ENCODE measurements at regions not wholly inside any gene's neighbourhood (a gene's known extent, or its start where the extent isn't known, plus 50 kb on each side); places are given as distances from the start of the nearest gene placed in this dataset.

DNA sequence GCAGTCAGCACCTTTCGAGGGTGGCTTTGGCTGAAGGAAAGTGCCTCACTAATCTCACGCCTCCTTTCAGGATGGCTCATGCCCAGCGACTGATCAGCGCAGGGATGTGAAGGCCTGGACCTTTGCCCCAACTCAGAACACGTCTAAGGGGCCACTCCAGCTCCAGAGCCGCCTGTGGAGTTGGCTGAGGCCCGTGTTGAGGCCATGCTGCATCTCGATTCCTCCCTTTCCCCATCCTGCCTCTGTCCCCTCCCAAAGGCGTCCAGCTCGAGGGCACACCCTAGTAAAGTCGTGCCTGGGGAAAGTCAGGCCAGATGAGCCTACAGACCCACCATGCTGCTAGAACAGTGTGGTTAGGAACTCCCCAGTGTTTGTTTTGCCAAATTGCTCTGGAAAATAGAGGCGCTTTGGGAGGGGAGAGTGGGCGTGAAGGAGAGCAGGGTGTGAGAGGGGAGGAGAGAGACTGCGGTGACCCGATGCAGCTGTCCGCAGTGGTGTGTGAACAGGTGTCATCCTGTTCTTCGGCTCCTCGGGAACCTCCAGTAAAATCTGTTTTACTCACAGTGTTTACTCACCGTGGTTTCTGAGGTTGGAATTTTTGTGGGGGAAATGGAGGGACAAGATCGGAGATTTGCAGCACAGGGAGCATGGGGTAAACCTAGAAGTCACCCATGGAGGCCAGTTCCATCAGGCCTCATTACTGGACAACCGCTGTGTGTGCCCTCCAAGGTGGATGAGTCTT, 85.0 kb upstream of the PMEPA1 start:
- DNase-seq: no peak

DNA sequence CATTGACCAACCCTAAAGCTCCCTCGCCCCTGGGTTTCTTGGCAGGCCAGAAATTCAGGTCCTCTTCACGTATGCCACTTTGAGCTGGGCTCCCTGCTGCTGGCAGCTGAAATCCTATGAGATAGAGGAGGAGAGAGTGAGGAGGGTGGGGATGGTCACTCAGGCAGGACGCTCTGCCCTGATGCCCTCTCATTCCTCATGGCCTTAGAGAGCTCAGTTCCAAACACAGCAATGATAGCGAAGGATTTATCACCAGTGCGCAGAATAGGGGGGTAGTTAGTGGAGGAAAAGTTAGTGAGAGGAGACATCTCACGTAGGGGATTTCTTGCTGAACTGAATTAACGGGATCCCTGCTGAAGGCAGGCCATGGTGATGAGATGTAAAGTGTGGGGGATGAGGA, 84.2 kb upstream of the PMEPA1 start:
- DNase-seq: no peak

DNA sequence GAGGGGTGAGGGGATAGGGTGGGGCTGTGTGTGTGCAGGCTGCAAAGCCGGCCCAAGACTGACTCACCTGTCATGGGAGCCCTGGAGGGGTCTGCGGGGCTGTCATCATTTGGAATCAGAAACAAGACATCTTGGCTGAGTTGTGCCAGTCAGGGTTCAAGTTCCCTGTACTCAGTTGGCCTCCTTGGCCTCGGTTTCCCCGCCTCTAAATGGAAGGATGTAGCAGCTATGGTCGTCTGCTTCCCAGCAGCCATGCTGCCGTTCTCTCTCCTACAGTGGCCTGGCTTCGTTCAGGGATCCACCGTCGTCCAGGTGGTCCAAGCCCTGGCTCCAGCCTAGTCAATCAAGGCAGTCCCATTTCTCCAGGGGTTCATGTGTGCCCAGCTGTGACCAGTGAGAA, 83.6 kb upstream of the PMEPA1 start:
- DNase-seq: no peak

DNA sequence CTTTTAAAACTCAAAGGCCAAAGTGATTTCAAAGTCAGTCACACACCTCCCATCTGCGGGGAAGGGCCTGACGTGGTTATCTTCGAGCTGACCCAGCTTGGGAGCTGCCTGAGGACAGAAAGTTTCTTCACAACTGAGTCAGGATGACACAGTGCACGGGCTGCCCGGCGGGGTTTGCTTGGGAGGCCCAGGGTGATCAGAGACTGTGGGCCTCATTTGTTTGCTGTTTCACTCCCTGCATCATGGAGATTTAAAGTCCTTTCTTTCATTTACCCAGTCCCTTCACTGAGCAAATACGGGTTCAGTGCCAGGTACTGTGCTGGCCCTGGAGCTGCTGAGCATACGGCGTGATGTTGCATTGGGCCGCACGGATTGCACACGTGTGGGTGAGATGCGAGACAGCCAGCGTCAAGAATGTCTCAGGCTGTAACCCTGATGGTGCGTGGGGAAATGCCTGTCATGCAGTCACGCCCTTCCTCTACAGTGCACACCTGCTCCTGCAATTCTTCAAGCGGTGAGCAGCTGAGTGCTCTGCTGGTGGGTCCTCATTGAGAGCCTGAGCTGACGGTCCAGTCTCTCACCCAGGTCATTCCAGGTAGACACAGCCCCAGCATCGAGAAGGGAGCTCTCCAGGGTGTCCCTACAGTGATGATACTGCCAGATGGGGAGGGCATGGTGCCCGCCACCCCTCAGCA, 82.7 kb upstream of the PMEPA1 start:
- no peak for DNase-seq

DNA sequence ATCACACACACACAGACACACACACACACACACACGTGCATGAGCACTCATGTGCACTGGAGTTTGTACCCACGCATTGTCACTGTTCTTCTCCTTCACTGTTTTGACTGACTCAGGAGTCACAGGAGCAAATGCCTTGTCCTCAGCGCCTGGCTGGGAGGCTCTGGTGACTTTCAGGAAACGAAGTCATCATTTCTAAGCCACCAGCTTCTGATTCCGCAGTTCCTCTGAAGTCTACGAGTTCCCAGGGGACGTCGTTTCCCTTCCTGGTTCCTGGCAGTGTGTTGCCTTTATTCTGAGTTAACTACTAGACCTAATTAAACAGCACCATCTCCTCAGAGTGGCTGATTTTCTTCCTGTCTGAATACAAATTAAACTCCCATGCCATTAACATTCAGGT, 82.2 kb upstream of the PMEPA1 start:
- DNase-seq: no peak

DNA sequence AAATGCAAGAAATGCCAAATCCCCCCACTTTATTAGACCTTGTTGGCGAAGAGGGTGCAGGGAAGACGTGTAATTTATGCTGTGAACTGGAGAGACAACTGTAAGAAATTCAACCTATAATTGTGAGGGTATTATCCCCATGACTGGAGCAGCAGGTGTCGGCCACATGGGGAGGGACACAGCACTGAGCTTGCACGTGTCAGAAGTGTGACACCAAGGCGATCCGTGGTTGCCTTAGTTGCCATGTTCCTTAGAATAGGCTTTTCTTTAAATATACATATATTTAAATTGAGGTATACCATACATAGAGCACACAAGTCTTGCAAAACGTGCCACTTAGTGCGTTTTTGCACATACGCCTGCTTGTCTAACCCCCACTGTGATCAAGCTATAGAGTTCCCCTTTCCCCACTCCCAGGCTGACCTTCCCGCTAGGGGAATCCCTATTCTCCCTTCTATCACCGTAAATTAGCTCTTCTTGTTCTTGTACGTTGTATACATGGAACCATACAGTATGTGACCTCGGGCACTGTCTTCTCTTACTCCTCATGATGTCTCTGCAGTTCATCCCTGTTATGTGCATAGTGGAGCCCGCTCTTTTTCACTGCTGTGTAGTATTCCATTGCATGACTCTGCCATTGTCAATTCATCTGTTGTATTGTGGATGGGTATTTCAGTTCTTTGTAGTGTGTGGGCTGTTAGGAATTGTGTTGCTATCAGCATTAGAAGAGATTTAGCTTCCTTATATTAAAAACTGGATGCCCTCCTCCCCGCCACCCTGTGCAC, 81.6 kb upstream of the PMEPA1 start:
- DNase-seq: no peak

DNA sequence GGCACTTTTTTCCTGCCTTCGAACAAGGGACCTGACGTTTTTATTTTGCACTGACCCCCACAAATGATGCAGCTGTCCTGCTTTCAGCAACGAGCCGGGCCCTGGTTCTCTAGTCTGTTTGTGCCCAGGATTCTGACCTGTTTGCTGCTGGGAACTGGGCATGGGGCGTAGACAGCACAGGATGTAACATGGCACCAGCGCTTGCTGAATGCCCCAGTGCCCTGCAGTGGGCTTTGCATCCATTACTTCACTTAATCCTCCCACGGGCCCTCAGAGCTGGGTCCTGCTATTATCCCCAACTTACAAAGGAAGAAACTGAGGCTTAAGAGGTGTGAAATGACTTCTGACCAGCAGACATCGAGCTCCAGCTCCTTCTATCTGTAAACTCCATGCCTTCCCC, 80.4 kb upstream of the PMEPA1 start:
- DNase-seq: no peak

DNA sequence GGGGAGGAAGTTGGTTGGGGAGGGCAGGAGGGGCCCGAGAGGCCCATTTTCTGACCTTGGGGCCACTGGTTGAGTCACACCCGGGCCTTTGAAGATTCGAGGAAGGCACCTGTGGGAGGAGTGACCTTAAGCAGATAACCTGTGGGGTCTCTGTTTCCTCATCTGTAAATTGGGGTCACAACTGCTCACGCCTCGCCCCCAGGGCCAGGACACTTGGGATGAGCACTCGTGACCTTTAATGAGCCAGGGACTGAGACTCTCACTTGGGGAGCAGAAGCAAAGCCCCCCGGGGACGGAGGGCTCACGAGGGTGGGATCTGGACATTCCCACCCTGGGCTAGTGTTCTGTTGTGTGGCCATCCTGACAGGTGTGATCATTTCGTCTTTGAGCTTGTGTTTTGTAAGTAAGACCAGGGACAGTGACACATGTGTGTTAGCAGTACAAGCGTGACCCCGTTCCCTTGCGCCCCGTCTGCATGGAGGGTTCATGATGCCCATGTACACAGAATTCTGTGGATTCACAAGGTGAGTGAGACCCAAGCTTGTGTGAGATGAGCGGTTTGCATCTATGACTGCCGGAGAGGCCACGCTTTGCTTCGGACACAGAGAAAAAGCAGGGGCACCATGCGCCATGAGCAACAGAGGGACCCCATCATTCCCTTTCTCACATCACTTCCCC, 79.3 kb upstream of the PMEPA1 start:
- no peak for DNase-seq

DNA sequence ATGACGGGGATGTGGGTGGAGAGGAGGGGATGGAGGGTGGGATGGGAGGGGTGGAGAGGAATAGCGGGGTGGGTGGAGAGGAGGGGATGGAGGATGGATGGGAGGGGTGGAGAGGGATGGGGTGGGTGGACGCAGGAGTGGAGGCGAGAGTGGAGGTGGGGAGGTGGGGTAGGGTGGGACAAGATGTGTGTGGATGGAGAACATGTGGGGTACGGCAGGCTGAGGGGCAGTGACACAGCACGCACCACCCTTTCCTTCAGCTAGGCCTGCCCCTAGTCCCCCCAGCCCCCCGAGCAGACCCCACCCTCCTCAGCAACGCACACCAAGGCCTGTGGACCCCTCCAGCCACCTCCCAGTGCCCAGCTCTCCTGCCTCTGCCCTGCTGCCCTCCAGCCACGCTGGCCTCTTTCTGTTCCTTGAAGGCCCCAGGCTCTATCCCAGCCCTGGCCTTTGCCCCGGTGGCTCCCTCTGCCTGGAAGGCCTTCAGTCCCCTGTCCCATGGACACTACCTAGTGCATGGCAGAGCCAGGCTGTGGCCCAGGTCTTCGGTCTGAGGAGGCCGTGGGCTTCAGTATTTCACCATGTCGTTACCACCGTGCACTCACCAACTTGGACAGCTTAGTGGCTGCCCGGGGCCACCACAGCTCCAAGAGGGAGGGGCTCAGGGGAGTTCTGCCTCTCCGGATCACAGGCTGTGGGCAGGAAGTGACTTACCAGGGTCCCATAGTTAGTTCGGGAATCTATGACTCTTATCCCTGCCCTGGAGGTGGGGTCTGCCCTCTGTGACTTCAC, 78.4 kb upstream of the PMEPA1 start:
- no peak for DNase-seq

DNA sequence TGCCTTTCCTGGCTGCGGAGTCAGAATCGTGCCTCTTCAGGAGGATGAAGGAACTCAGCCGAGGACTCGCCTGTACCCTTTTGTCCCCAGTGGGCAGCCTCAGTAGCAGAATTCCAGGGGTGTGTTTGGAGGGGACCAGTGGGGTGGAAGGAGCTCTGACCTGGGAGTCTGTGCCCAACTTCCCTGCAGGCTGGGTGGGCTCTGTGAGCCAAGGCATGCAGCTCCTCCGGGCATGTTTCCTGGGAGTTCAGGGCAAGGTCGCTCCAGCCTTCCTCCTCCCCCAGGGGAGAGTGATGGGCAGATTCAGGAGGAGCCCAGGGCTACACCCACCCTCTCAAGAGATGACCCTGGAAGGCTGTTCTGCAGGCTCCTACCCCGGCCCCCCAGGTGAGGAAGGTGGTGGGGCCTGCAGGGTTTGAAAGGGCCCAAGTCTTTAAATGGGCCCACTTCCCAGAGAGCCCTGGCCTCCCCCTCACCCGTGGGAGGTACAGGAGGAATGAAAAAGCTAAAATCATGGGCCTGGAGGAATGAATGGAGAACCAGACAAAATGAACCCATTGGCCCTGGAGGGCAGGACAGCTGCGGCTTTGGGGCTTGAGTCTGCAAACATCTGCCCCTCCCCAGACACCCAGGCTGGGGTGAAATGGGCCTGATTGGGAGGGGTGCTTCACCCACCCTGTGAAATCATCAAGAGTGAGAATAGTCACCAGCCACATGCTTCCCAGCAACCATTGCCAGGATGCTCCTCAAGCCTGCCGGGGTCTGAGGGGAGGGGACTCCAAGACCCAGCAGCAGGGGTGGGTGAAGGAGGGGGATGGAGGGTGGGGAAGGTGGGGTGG, 77.6 kb upstream of the PMEPA1 start:
- DNase-seq: no peak

DNA sequence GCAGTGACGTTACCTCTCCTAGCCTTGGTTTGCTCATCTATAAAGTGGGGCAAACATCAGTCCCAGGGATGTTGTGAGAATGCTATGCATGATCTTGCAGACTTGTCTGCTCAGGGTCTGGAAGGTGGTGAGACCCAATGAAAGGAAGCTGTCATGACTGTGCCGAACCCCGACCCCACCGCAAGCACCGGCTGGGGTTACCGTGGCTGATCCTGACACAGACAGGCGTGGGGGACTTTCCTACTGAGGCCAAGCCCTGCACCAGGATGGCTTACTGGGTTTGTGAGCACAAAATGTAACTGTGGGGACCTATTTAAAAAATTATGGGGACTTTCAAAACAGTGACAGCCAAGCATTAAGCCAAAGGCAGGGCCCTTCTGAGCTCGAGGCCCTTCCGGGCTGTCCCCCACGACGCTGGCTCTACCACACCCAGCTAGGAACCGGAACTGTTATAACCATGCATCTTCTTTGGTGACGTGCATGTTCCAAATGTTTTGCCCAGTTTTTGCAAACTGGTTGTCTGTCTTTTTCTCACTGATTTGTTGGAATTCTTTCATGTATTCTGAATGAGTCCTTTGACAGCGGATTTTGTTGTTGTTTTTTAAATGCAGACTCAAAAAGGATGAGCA, 76.6 kb upstream of the PMEPA1 start:
- no peak for DNase-seq

DNA sequence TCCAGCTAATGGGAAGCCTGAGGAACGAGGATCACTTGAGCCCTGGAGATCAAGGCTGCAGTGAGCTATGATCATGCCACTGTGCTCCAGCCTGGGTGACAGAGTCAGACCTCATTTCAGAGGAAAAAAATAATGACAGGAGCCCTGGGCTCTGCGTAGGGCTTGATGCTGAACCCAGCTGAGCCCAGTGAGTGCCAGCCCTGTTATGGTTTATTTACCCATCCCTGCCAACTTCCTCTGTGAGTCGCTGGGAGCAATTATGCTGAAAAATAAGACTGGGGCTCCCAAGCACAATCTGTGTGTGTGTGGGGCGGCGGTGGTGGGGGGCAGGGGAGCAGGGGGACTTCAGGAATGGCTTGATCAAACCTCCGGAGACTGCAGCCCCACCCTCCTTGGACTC, 75.9 kb upstream of the PMEPA1 start:
- no peak for DNase-seq

DNA sequence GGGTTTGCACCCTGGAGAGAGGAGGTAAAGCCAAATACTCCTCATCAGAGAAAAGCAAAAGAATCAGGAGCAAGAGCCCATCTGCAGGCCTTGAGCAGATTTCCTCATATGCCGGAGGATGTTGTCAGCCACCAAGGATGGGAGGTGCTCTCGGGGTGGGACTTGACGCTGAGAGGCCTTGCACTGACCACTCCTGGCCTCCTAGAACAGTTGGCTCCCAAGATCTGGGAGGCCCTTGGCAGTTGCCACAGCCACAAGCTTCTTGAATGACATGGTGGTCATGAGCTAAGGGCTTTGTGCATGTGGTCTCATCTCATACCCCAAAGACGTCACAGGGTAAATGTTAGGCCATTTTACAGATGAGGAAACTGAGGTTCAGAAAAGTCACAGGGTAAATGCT, 75.2 kb upstream of the PMEPA1 start:
- no peak for DNase-seq

DNA sequence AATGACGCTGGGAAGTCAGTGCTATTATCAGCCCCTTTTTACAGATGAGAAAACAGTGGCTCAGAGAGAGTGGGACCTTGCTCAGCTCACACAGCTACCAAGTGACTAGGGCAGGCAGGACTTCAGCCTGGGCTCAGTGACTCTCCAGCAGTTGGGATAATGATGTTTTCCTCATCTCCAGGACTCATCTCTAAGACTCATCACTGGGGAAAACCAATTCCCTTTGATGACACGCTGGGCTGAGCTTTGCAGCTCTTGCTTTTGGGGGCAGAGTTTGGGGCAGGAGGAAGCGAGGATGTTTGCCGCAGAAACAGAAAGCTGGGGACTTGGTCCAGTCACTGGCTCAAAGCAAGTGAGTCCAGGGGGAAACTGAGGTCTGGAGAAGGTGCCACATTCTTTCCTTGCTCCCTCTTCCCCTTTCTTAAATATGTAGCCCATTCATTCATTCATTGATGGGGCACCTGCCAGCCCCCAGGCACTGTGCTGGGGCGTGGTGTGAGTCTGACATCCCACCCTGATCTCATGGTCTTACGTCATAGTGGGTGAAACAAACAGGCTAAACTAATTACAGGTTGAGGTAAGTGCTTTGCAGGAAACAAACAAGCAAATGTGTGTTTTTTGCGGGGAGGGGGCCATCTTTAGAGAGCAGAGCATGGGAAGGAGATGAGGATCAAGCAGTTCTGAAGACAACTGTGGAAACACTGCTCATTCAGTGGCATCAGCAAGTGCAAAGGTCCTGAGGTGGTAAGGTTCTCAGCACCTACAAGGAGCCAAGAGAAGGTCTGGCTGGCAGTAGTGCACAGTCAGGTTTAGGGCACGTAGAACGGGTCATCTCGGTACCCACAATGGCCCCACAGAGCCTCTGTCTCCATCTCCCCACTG, 74.4 kb upstream of the PMEPA1 start:
- DNase-seq: no peak

DNA sequence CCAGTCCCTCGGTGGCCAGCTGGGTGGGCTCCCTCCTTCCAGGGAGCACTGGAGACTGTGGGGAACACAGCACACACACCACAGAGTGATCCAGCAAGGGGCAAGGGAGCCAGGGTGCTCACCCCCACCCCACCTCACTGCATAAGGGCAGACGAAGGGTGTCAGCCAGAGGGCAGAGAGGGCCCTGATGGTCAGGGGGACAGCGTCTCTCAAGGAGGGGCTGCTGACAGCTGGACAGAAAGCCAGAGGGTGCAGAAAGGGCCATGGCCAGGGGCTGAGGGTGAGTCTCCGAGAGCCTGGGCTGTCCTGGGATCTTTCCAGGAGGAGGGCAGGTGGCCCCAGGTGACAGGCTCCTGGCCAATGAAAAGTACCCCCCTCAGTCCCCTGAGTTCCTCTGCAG, 73.4 kb upstream of the PMEPA1 start:
- DNase-seq: no peak

DNA sequence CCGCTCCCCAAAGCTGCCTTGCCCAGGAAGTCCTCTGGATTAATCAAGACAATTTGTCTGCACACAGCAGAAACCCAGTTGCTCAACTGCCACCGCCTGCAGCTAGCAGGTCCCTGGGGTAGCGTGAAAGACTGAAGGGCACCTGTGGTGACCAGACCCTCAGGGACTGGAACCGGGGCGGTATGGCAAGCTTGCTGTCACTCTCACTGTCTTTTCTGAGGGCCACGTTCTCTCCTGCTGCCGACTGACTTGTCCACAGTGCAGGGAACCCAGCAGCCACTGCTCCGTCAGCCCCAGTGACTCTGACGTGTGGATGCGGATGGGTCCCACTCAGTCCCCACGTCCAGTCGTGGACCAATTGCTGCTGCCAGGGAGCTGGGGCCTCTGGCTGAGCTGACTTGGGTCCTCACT, 72.8 kb upstream of the PMEPA1 start:
- DNase-seq: no peak

DNA sequence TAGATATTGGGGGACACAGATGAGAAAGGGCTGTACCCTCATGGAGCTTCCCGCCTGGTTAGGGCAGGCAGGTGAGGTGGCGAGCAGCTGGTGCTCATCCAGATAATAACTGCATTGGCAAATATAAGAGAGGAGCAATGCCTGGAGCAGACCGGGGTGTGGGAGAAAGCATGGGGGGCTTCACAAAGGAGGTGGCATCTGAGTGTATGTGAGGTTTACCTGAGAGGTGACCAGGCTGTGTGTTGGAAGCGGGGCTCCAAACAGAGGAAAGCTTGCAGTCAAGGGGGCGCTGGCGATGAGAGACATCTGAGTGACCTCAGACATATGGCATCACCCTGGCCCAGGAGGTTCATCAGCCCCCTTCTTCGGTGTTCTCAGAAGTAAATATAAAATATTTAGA, 72.1 kb upstream of the PMEPA1 start:
- DNase-seq: no peak

DNA sequence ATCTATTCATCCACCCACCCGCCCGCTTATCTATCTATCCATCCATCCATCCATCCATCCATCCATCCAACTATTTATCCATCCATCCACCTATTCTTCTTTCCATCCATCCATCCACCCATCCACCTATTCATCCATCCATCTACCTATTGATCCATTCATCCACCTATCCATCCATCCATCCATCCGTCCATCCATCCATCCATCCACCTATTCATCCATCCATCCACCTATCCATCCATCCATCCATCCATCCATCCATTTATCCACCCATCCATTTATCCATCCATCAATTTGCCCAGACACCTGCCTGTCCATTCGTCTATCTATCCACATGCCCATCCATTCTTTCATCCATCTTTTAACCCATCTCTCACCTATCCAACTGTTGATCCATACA, 71.1 kb upstream of the PMEPA1 start:
- DNase-seq: no peak

DNA sequence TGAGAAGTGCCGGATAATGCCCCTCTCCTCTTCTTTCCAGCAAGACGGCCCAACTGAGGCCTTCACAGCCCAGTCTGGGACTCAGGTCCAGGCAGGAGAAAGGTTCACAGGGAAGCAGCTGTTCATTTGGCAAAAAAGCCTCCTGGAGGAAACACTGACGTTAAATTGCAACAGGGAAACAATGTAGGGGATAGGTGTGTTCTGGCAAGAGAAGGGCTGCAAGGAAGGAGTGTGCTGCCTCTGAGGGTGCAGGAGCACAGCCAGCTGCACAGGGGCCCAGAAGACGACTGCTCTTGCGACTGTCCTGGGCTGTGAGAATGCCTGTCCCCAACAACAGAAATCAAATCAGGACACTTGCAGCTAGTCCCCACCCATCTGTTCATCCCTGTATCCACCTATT, 70.6 kb upstream of the PMEPA1 start:
- no peak for DNase-seq

DNA sequence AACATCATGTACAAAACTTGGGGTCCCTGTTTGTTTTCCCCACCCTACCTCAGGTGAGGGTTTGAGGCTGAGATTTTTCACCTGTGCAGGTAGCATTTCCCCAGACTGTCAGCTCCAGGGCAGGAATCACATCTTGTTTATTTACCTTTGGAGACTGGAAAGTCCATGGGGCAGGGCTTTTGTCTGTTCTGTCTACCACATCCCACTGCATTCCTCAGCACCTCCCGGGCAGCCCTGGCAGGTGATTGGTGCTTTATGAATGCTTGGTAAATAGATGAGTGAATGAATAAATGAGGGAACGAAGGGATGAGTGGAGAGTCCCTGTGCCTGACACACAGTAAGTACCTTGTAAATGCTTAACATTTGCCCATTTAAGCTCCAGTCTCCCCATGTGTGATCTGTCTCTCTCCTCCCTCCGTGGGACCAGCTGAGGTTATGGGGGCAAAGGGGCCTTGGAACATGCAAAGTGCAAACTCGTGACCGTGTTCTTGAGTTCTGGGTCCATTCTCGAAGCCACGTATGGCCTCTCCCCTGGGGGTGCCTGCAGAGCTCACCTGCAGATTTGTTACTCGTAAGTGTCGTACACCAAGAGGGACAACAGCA, 69.7 kb upstream of the PMEPA1 start:
- DNase-seq: no peak

Measured in NCI-H2081 treated with DMSO at 0.1 percent for 48 hours (cell line).